ENCODE measurements at regions not wholly inside any gene's neighbourhood (a gene's known extent, or its start where the extent isn't known, plus 50 kb on each side); places are given as distances from the start of the nearest gene placed in this dataset.

DNA sequence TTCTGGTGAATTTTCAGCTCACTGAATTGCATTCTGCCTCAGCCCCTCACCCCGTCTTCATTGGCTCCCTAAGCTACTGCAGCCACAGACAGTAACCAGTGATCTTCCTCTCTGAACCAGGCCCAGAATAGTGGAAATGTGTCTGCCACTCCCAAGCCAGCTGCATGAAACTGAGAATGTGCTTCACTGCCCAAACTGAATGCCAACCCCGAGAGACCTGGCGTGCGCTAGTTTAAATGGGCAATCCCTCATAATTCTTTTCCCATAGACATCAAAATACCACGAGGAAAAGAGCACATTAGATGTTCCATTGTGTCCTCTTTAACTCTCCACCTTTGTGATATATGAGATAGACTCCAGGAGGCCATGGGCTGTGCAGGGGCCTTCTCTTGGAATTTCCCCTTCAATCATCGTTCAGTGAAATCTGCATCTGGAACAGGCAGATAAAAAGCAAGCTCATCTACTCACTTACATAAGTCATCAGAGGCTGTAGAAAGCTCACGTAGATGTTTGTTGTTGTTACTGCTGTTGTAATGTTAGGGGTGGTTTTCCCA, 320.2 kb downstream of the NFIB start:
- H3K36me3 ChIP-seq (replicated peaks in 1 of 2; ENCODE audit: control extremely low read depth in 1 of 2, control insufficient read depth in 1 of 2, extremely low read depth in 1 of 2, insufficient read depth in 2 of 2, low read length in 1 of 2) = no peaks in the 10 kb centered on the region
- ATAC-seq (ENCODE audit: low read depth) (no peak), DNase-seq (no peak)
- no peak overlapping the region for H2AFZ ChIP-seq (ENCODE audit: insufficient read depth, low read depth, low read length, poor library complexity, severe bottlenecking)
- H3K79me2 ChIP-seq (ENCODE audit: control insufficient read depth, insufficient read depth, low read length) = no peaks in the 10 kb centered on the region
- no peak overlapping the region for H3K27ac ChIP-seq (ENCODE audit: low read length in 2 of 2)
- H3K4me3 ChIP-seq (ENCODE audit: control extremely low read depth in 1 of 5, extremely low read depth in 1 of 5, insufficient read depth in 1 of 5, low read depth in 2 of 5, low read length in 4 of 5) = no peak overlapping the region
- H3K9ac ChIP-seq (ENCODE audit: low read length) = no peak overlapping the region
- ChIA-PET POLR2A (no interaction called here), CTCF (no interaction called here)
- Mint-ChIP-seq H3K4me3 (no peak overlapping the region), H3K27ac (no peak overlapping the region), H3K4me1 (no peaks in the 10 kb centered on the region), H3K9me3 (ENCODE audit: insufficient read depth) (no peaks in the 10 kb centered on the region), H3K27me3 (no peaks in the 10 kb centered on the region)
- intact Hi-C loops (cut with micrococcal nuclease) = no loop called here
- H3K27me3 ChIP-seq (replicated peaks in 1 of 4; ENCODE audit: control extremely low read depth in 1 of 4, control insufficient read depth in 3 of 4, insufficient read depth in 4 of 4, low read length in 3 of 4) = no peaks in the 10 kb centered on the region
- 94% methylated on average over 4 of the region's 7 CpGs for WGBS (ENCODE audit: insufficient coverage)
- H3K4me1 ChIP-seq (ENCODE audit: control insufficient read depth in 2 of 2, insufficient read depth in 2 of 2, low read length in 2 of 2) = no peaks in the 10 kb centered on the region
- no peaks in the 10 kb centered on the region for H4K20me1 ChIP-seq (ENCODE audit: control insufficient read depth, insufficient read depth, low read length, poor library complexity, severe bottlenecking)
- H3K4me2 ChIP-seq (replicated peaks; ENCODE audit: low read depth, low read length, poor library complexity, severe bottlenecking) = no peak overlapping the region
- TF ChIP-seq, protein P1, sequence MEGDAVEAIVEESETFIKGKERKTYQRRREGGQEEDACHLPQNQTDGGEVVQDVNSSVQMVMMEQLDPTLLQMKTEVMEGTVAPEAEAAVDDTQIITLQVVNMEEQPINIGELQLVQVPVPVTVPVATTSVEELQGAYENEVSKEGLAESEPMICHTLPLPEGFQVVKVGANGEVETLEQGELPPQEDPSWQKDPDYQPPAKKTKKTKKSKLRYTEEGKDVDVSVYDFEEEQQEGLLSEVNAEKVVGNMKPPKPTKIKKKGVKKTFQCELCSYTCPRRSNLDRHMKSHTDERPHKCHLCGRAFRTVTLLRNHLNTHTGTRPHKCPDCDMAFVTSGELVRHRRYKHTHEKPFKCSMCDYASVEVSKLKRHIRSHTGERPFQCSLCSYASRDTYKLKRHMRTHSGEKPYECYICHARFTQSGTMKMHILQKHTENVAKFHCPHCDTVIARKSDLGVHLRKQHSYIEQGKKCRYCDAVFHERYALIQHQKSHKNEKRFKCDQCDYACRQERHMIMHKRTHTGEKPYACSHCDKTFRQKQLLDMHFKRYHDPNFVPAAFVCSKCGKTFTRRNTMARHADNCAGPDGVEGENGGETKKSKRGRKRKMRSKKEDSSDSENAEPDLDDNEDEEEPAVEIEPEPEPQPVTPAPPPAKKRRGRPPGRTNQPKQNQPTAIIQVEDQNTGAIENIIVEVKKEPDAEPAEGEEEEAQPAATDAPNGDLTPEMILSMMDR (IDR thresholded peaks at IDR 0.05) = no peak
- TF ChIP-seq EZH2 (IDR thresholded peaks at IDR 0.05; ENCODE audit: borderline replicate concordance, insufficient read depth, low read depth, low read length, poor library complexity, severe bottlenecking) = no peak
- H3K9me3 ChIP-seq (ENCODE audit: control extremely low read depth in 1 of 3, control insufficient read depth in 2 of 3, insufficient read depth in 1 of 3, low read length in 2 of 3) = no peaks in the 10 kb centered on the region

DNA sequence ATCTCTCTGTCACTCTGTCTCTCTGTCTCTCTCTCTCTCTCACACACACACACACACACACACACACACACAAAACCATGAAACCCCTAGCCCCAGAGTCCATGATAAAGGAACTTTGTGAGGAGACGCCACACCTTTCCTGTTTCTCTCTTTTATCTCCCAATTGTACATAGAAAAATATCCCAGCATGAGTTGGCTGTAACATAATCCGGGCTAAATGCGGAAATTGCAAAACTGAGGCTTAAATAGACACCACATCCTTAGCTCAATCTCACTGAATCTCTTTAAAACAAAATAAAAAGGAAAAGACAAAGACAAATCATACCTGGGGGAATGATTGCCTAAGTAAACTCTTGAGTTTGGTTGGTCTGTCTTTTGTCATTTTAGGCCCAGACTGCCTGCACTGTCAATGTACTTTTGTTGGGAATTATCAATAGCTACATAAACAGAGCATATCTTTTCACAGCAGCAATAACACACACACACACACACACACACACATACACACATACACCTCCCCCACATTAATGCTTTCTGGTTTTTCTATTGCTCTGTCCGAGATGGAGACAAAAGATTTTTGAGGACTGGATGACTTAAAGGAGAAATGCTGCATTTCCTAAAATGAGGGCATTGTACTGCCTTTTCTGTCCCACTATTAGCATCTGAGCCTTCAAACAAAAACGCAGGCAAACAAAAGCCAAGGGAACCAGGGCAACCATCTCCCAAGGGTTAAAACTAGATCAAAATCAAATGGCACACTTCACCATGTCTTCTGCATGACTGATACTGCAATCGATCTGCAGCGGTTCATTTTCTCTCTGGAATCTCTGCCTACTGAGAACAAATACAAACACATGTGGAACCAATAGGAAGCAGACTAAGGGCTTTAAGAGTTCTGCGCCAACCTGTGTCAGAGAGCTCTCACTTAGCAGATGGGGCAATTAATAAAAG, 321.5 kb downstream of the NFIB start:
- H3K27ac ChIP-seq (ENCODE audit: low read length in 2 of 2) = no peak overlapping the region
- no peaks in the 10 kb centered on the region for H3K27me3 ChIP-seq (replicated peaks in 1 of 4; ENCODE audit: control extremely low read depth in 1 of 4, control insufficient read depth in 3 of 4, insufficient read depth in 4 of 4, low read length in 3 of 4)
- H3K4me1 ChIP-seq (ENCODE audit: control insufficient read depth in 2 of 2, insufficient read depth in 2 of 2, low read length in 2 of 2) = no peaks in the 10 kb centered on the region
- no peak overlapping the region for H3K9ac ChIP-seq (ENCODE audit: low read length)
- Mint-ChIP-seq H3K4me1 (no peaks in the 10 kb centered on the region), H3K27me3 (no peaks in the 10 kb centered on the region), H3K4me3 (no peak overlapping the region), H3K27ac (no peak overlapping the region), H3K9me3 (ENCODE audit: insufficient read depth) (peaks cover 4% of the 10 kb centered on the region)
- no peak overlapping the region for H3K4me2 ChIP-seq (replicated peaks; ENCODE audit: low read depth, low read length, poor library complexity, severe bottlenecking)
- POLR2A ChIA-PET = no interaction called here
- H3K9me3 ChIP-seq (ENCODE audit: control extremely low read depth in 1 of 3, control insufficient read depth in 2 of 3, insufficient read depth in 1 of 3, low read length in 2 of 3) = peaks cover 0 to 6% (median 0%) of the 10 kb centered on the region in 3 donors
- no peak for TF ChIP-seq EZH2 (IDR thresholded peaks at IDR 0.05; ENCODE audit: borderline replicate concordance, insufficient read depth, low read depth, low read length, poor library complexity, severe bottlenecking)
- TF ChIP-seq, protein P1 (IDR thresholded peaks at IDR 0.05) = no peak
- ATAC-seq (ENCODE audit: low read depth) = no peak
- H3K4me3 ChIP-seq (ENCODE audit: control extremely low read depth in 1 of 5, extremely low read depth in 1 of 5, insufficient read depth in 1 of 5, low read depth in 2 of 5, low read length in 4 of 5) = no peak overlapping the region
- DNase-seq = no peak
- H2AFZ ChIP-seq (ENCODE audit: insufficient read depth, low read depth, low read length, poor library complexity, severe bottlenecking) = no peak overlapping the region
- CTCF ChIA-PET = no interaction called here
- H4K20me1 ChIP-seq (ENCODE audit: control insufficient read depth, insufficient read depth, low read length, poor library complexity, severe bottlenecking) = no peaks in the 10 kb centered on the region
- intact Hi-C loops (cut with micrococcal nuclease) = no loop called here
- WGBS (ENCODE audit: insufficient coverage) = 95% methylated on average over 3 of the region's 8 CpGs
- no peaks in the 10 kb centered on the region for H3K36me3 ChIP-seq (replicated peaks in 1 of 2; ENCODE audit: control extremely low read depth in 1 of 2, control insufficient read depth in 1 of 2, extremely low read depth in 1 of 2, insufficient read depth in 2 of 2, low read length in 1 of 2)
- H3K79me2 ChIP-seq (ENCODE audit: control insufficient read depth, insufficient read depth, low read length) = no peaks in the 10 kb centered on the region

Data from B cell (primary cell).